ES-I3 (cell line): ENCODE measurements at regions not wholly inside any gene's neighbourhood (a gene's known extent, or its start where the extent isn't known, plus 50 kb on each side); places are given as distances from the start of the nearest gene placed in this dataset.
"Not testable (repeated sequence)": the region's sequence is repeated elsewhere in the genome, so short reads cannot be mapped to it uniquely, and the experiment has no call there.

Experiments
- H3K36me3 ChIP-seq: 2 replicates; pipeline ENCODE4 v1.6.1; 2013; ENCODE audit warnings: mild to moderate bottlenecking, low read length, control low read depth, moderate library complexity; ENCODE audit not compliant: insufficient read depth
- H3K4me1 ChIP-seq: 2 replicates; pipeline ENCODE4 v1.6.1; 2013; ENCODE audit warnings: mild to moderate bottlenecking, control low read depth, low read length; ENCODE audit not compliant: insufficient read depth
- H3K9ac ChIP-seq: 2 replicates; pipeline ENCODE4 v1.6.1; 2013; ENCODE audit warnings: low read depth, mild to moderate bottlenecking, low read length, moderate library complexity
- H3K9me3 ChIP-seq: 2 replicates; pipeline ENCODE4 v1.6.1; 2013; ENCODE audit warnings: mild to moderate bottlenecking, low read length, moderate library complexity; ENCODE audit not compliant: control insufficient read depth, insufficient read depth

GRCh38 chr5:124193371-124193789 is 553.1 kb downstream of the ZNF608 start:
- no peaks in the 10 kb centered on the region; the same call in 1 of the 2 replicates for H3K9me3 ChIP-seq
- no peak overlapping the region for H3K9ac ChIP-seq
- no peaks in the 10 kb centered on the region for H3K36me3 ChIP-seq
- H3K4me1 ChIP-seq: no peaks in the 10 kb centered on the region

DNA sequence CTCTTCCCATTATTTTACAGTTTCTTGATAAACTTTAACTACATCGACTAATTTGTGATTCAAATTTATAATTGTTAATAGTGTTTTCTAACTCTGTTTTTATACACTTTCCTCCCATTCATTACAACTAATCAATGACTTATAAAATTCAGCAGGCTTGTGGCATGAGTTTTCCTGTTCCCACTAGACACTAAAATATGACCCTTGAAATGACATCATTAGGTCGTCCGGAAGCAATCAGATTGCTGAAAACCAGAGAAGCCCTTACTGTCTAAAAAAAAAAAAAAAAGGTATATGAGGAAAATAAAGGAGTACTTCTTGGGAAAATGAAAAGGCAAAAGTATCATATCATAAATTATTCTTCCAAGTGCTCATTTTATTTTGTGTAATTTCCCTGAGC is 553.7 kb downstream of the ZNF608 start:
- Histone ChIP-seq H3K36me3 (no peaks in the 10 kb centered on the region), H3K9ac (no peak overlapping the region), H3K4me1 (no peaks in the 10 kb centered on the region), H3K9me3 (no peaks in the 10 kb centered on the region; the same call in 1 of the 2 replicates)

DNA sequence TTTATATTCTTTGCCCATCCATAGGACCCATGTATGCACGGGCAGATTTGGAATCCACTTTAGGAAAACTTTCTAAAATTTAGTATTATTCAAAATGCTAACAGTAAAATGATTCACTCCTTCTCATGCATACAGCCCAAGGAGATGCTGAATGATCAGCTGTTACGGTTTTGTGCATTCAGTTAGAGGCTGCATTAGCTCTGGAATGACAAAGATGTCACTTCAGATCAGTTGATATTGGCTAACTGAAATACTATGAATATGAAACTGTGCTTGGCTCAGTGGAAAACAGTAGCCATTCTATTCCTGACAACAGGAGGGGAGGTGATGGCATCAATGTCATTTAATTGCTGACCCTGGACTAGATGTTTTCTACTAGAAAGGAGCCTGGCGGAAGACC is 560.7 kb downstream of the ZNF608 start:
- Histone ChIP-seq H3K4me1 (no peaks in the 10 kb centered on the region), H3K9ac (no peak overlapping the region), H3K36me3 (no peaks in the 10 kb centered on the region), H3K9me3 (no peaks in the 10 kb centered on the region; the same call in none of the 2 replicates)

- no peaks in the 10 kb centered on the region for H3K36me3 ChIP-seq
- H3K4me1 ChIP-seq: no peaks in the 10 kb centered on the region
- H3K9ac ChIP-seq: no peak overlapping the region
- peaks cover 7% of the 10 kb centered on the region for H3K9me3 ChIP-seq
These were observed 564.3 kb downstream of the ZNF608 start for GRCh38 chr5:124182133-124182532.

GRCh38 chr5:124180875-124181461 is 565.5 kb downstream of the ZNF608 start:
- no peaks in the 10 kb centered on the region for H3K36me3 ChIP-seq
- no peak overlapping the region for H3K9ac ChIP-seq
- H3K4me1 ChIP-seq: no peaks in the 10 kb centered on the region
- peaks cover 7% of the 10 kb centered on the region for H3K9me3 ChIP-seq

- no peak overlapping the region for H3K9ac ChIP-seq
- no peaks in the 10 kb centered on the region for H3K4me1 ChIP-seq
- H3K36me3 ChIP-seq: no peaks in the 10 kb centered on the region
- peaks cover 7% of the 10 kb centered on the region for H3K9me3 ChIP-seq
These were observed 566.1 kb downstream of the ZNF608 start for GRCh38 chr5:124180299-124180874.

DNA sequence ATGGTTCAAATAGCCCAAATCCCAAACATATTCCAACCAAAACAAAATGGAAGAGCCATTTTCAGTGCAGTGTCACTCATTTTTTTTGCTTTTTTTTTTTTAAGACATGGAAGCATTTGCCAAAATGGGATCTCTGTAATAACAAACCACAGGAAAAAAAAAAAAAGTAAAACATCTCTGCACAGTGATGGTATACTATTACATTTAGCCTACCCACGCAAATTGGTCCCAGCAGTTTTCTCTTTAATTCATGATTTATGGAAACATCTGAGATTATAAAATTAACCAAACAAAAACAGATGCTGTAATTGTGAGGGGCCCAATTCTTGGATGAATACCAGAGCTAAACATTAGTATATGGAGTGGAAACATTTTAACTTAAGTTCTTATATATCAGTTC is 566.6 kb downstream of the ZNF608 start:
- no peaks in the 10 kb centered on the region for H3K36me3 ChIP-seq
- H3K4me1 ChIP-seq: no peaks in the 10 kb centered on the region
- peaks cover 7% of the 10 kb centered on the region for H3K9me3 ChIP-seq
- H3K9ac ChIP-seq: no peak overlapping the region

DNA sequence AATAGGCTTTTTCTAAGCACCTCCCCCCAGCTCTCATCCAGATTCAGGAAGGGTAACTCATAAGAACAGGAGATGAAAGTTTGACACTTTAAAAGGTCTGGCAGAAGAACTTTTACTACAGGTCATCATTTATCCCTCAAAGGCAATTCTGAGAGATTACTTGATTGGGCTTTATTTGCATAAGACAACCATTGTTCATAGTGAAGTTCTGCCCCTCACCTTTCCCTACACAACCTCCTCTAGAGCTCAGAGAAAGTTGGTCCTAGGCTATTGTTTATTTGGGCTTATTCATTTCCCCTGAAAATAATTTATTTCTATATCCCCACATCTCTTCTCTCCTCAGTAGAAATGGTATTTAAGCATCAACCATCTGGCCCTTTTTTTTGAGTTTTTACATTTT is 568.4 kb downstream of the ZNF608 start:
- no peaks in the 10 kb centered on the region for H3K36me3 ChIP-seq
- peaks cover 15% of the 10 kb centered on the region for H3K9me3 ChIP-seq
- H3K9ac ChIP-seq: no peak overlapping the region
- no peaks in the 10 kb centered on the region for H3K4me1 ChIP-seq

- H3K9me3 ChIP-seq: peaks cover 22% of the 10 kb centered on the region
- H3K4me1 ChIP-seq: no peaks in the 10 kb centered on the region
- H3K9ac ChIP-seq: no peak overlapping the region
- no peaks in the 10 kb centered on the region for H3K36me3 ChIP-seq
These were observed 569.7 kb downstream of the ZNF608 start for GRCh38 chr5:124176692-124177091.

DNA sequence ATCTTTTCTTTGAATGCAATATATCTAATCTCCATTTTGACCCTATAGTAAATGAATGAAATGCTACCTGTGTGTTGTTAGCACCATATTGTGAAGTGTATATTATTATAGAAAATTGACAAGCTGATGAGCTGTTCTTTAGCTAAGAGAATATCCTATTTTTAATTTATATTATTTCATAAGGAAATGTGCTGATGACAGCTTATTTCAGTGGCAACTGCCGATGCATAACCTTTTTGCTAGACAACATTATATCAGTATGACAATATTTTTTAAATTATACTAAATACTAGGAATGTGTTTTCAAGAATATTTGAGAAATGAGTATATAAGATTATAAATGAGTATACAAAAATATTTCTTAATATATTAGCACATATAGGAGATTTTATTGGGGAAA is 573.1 kb downstream of the ZNF608 start:
- Histone ChIP-seq H3K36me3 (no peaks in the 10 kb centered on the region), H3K9ac (no peak overlapping the region), H3K4me1 (no peaks in the 10 kb centered on the region), H3K9me3 (peaks cover 23% of the 10 kb centered on the region)

- no peaks in the 10 kb centered on the region for H3K4me1 ChIP-seq
- H3K9ac ChIP-seq: no peak overlapping the region
- H3K36me3 ChIP-seq: no peaks in the 10 kb centered on the region
- peaks cover 26% of the 10 kb centered on the region for H3K9me3 ChIP-seq
These were observed 573.9 kb downstream of the ZNF608 start for GRCh38 chr5:124172389-124173003.

DNA sequence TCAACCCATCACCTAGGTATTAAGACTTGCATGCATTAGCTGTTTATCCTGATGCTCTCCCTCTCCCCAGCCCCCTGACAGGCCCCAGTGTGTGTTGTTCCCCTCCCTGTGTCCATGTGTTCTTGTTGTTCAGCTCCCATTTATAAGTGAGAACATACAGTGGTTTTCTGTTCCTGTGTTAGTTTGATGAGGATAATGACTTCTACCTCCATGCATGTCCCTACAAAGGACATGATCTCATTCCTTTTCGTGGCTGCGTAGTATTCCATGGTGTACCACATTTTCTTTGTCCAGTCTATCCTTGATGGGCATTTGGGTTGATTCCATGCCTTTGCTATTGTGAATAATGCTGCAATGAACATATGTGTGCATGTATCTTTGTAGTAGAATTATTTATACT is 578.3 kb downstream of the ZNF608 start:
- not testable (repeated sequence) for H3K36me3 ChIP-seq, H3K9ac ChIP-seq, H3K4me1 ChIP-seq
- H3K9me3 ChIP-seq: peaks cover 18% of the 10 kb centered on the region

DNA sequence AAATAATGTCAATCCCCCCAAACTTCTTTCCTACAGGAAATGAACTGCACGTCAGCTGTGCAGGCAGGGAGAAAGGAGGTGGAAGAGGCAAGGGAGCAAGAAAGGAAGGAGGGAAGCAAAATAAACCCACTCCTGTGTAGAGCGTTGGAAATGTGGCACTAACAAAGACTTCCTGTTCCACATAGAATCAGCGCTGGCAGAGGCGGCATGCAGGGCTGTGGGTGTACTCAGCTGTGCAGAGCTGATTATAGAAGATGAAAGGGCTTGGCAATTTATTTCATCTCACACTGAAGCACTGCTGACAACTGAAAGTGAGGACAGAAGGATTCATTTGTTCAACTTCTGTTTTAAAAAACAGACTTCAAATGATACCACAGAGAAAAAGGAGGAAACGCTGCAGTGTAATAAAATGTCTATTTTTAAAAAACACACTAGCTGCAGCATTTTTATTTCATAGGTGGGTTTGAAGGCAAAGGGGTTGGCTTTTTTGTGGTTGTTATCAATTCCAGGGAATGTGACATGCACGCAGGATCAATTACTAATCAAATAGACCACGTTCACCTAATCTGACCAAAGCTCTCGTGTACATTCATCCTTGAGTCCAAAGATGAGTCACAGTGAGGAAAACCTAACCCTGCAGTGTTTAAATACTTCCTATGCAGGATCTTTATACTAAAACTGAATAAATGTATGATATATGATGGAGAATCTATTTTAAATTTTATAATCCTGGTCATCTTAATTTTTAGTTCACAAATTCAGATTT is 583.5 kb downstream of the ZNF608 start:
- Histone ChIP-seq H3K4me1 (no peaks in the 10 kb centered on the region), H3K36me3 (no peaks in the 10 kb centered on the region), H3K9ac (no peak overlapping the region), H3K9me3 (peaks cover under 1% of the 10 kb centered on the region; the same call in 1 of the 2 replicates)

DNA sequence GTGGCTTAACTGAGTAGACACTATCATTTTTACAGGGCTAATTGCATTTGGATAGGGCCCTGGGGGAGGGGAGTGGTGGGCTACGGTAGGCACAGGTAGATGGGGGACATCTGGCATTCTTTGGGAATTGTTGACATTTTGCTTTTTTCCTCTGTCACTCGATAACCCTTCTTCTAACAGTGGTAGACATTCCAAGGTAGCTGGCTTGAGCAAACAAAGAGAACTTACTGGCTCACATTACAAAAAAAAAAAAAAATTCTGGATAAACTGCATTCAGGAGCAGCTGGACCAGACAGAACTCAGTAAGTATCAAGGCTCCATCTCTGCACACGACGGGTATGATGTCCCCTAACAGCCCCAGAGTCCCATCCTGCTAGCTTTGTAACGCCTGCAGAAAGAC is 585.2 kb downstream of the ZNF608 start:
- Histone ChIP-seq H3K9ac (no peak overlapping the region), H3K9me3 (no peaks in the 10 kb centered on the region; the same call in 1 of the 2 replicates), H3K36me3 (no peaks in the 10 kb centered on the region), H3K4me1 (no peaks in the 10 kb centered on the region)
